ENCODE measurements at regions not wholly inside any gene's neighbourhood (a gene's known extent, or its start where the extent isn't known, plus 50 kb on each side); places are given as distances from the start of the nearest gene placed in this dataset.

- TF ChIP-seq, protein P1, sequence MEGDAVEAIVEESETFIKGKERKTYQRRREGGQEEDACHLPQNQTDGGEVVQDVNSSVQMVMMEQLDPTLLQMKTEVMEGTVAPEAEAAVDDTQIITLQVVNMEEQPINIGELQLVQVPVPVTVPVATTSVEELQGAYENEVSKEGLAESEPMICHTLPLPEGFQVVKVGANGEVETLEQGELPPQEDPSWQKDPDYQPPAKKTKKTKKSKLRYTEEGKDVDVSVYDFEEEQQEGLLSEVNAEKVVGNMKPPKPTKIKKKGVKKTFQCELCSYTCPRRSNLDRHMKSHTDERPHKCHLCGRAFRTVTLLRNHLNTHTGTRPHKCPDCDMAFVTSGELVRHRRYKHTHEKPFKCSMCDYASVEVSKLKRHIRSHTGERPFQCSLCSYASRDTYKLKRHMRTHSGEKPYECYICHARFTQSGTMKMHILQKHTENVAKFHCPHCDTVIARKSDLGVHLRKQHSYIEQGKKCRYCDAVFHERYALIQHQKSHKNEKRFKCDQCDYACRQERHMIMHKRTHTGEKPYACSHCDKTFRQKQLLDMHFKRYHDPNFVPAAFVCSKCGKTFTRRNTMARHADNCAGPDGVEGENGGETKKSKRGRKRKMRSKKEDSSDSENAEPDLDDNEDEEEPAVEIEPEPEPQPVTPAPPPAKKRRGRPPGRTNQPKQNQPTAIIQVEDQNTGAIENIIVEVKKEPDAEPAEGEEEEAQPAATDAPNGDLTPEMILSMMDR (optimal IDR thresholded peaks at IDR 0.05 in 1 of 3, IDR thresholded peaks at IDR 0.05 in 1 of 3, conservative IDR thresholded peaks at IDR 0.05 in 1 of 3; ENCODE audit: extremely low read depth in 1 of 3, insufficient read depth in 2 of 3, low read length in 3 of 3), result no peak
- no peak for TF ChIP-seq EZH2 (IDR thresholded peaks at IDR 0.05; ENCODE audit: low read length)
Observed at GRCh38 chr1:213381572-213382084, 330.6 kb downstream of the RPS6KC1 start.
